ENCODE measurements at regions not wholly inside any gene's neighbourhood (a gene's known extent, or its start where the extent isn't known, plus 50 kb on each side); places are given as distances from the start of the nearest gene placed in this dataset.

DNA sequence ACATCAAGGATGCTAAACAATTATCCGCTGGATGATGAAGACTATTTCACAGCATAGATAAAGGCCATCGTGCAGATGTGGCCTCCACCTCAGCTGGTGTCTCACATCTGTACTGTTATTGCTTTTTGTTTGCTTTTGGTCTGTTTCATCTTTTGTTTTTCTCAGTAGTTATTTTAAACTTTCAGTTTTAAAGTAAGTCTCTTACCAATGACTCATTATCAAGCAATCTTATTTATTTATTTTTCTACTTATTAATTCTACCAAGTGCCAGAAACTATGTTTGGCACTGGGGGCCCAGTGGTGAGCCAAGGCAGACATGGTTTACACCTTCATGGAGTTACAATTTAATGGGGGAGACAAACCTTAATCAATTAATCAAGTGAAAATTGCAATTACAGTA, 250.9 kb upstream of the TMEM72 start:
- no peak overlapping the region for H4K12ac ChIP-seq (ENCODE audit: low read depth, low read length)
- H3K4me1 ChIP-seq (ENCODE audit: control insufficient read depth in 1 of 2, insufficient read depth in 2 of 2, low read length in 2 of 2): peaks cover 0 to 3% of the 10 kb centered on the region in 2 experiments
- H2AFZ ChIP-seq (ENCODE audit: insufficient read depth, low read length, poor library complexity): no peak overlapping the region
- no peak overlapping the region for H3K4me2 ChIP-seq (ENCODE audit: low read length)
- H3K23ac ChIP-seq (ENCODE audit: low read length): no peak overlapping the region
- no peak overlapping the region for H3K9ac ChIP-seq (ENCODE audit: low read length)
- H4K91ac ChIP-seq (ENCODE audit: low read depth, low read length): no peak overlapping the region
- no peak overlapping the region for H3K4me3 ChIP-seq (ENCODE audit: low read depth, low read length)
- H2BK12ac ChIP-seq (ENCODE audit: low read length): no peak overlapping the region
- WGBS (ENCODE audit: extremely low coverage, insufficient coverage, insufficient read length): no CpG with 5 or more reads among the region's 2 CpGs
- no peak for DNase-seq
- no peaks in the 10 kb centered on the region for H3K36me3 ChIP-seq (ENCODE audit: control insufficient read depth in 1 of 2, insufficient read depth in 2 of 2, low read length in 2 of 2)
- H3K14ac ChIP-seq (ENCODE audit: low read length): no peak overlapping the region
- no peak overlapping the region for H3K4ac ChIP-seq (ENCODE audit: low read depth, low read length)
- no peak overlapping the region for H3K27ac ChIP-seq (ENCODE audit: low read depth, low read length)
- no peaks in the 10 kb centered on the region for H3K27me3 ChIP-seq (ENCODE audit: insufficient read depth, low read length)
- H4K8ac ChIP-seq (ENCODE audit: low read depth, low read length): no peak overlapping the region
- no peaks in the 10 kb centered on the region for H3K79me1 ChIP-seq (ENCODE audit: low read length)
- H3K79me2 ChIP-seq (ENCODE audit: control insufficient read depth, insufficient read depth, low read length, poor library complexity): no peaks in the 10 kb centered on the region
- no peak overlapping the region for H2AK5ac ChIP-seq (ENCODE audit: low read length)
- H2BK5ac ChIP-seq (ENCODE audit: low read depth, low read length, poor library complexity): no peak overlapping the region
- no peaks in the 10 kb centered on the region for H3K9me3 ChIP-seq (ENCODE audit: insufficient read depth, low read depth, low read length)
- H2BK120ac ChIP-seq (ENCODE audit: insufficient read depth, low read length, poor library complexity): no peak overlapping the region
- H3K18ac ChIP-seq (ENCODE audit: low read length): no peak overlapping the region

- Histone ChIP-seq H2BK12ac (ENCODE audit: low read length) (no peak overlapping the region), H3K4me2 (ENCODE audit: low read length) (no peak overlapping the region), H2BK120ac (ENCODE audit: insufficient read depth, low read length, poor library complexity) (no peak overlapping the region), H3K79me2 (ENCODE audit: control insufficient read depth, insufficient read depth, low read length, poor library complexity) (no peaks in the 10 kb centered on the region), H3K4ac (ENCODE audit: low read depth, low read length) (no peak overlapping the region), H3K79me1 (ENCODE audit: low read length) (no peaks in the 10 kb centered on the region), H3K18ac (ENCODE audit: low read length) (no peak overlapping the region), H3K27me3 (ENCODE audit: insufficient read depth, low read length) (no peaks in the 10 kb centered on the region), H3K27ac (ENCODE audit: low read depth, low read length) (no peak overlapping the region), H3K4me1 (ENCODE audit: control insufficient read depth in 1 of 2, insufficient read depth in 2 of 2, low read length in 2 of 2) (peaks cover 0 to 3% of the 10 kb centered on the region in 2 experiments), H3K9me3 (ENCODE audit: insufficient read depth, low read depth, low read length) (no peaks in the 10 kb centered on the region), H4K91ac (ENCODE audit: low read depth, low read length) (no peak overlapping the region), H2AK5ac (ENCODE audit: low read length) (no peak overlapping the region), H2BK5ac (ENCODE audit: low read depth, low read length, poor library complexity) (no peak overlapping the region), H3K23ac (ENCODE audit: low read length) (no peak overlapping the region), H4K12ac (ENCODE audit: low read depth, low read length) (no peak overlapping the region), H3K4me3 (ENCODE audit: low read depth, low read length) (no peak overlapping the region), H3K9ac (ENCODE audit: low read length) (no peak overlapping the region), H3K14ac (ENCODE audit: low read length) (no peak overlapping the region), H4K8ac (ENCODE audit: low read depth, low read length) (no peak overlapping the region), H3K36me3 (ENCODE audit: control insufficient read depth in 1 of 2, insufficient read depth in 2 of 2, low read length in 2 of 2) (no peaks in the 10 kb centered on the region), H2AFZ (ENCODE audit: insufficient read depth, low read length, poor library complexity) (no peak overlapping the region)
- 100% methylated on average over 1 of the region's 6 CpGs for WGBS (ENCODE audit: extremely low coverage, insufficient coverage, insufficient read length)
- no peak for DNase-seq
These were observed 249.1 kb upstream of the TMEM72 start for GRCh38 chr10:44662051-44662450.

- H3K79me1 ChIP-seq (ENCODE audit: low read length): peaks cover 1% of the 10 kb centered on the region
- H2BK5ac ChIP-seq (ENCODE audit: low read depth, low read length, poor library complexity): no peak overlapping the region
- no peak overlapping the region for H2AK5ac ChIP-seq (ENCODE audit: low read length)
- no peak overlapping the region for H4K8ac ChIP-seq (ENCODE audit: low read depth, low read length)
- H3K4me2 ChIP-seq (ENCODE audit: low read length): no peak overlapping the region
- H3K4ac ChIP-seq (ENCODE audit: low read depth, low read length): no peak overlapping the region
- no peaks in the 10 kb centered on the region for H3K27me3 ChIP-seq (ENCODE audit: insufficient read depth, low read length)
- no peak overlapping the region for H3K9ac ChIP-seq (ENCODE audit: low read length)
- no peak overlapping the region for H3K4me3 ChIP-seq (ENCODE audit: low read depth, low read length)
- no peak for DNase-seq
- H2BK12ac ChIP-seq (ENCODE audit: low read length): no peak overlapping the region
- H3K79me2 ChIP-seq (ENCODE audit: control insufficient read depth, insufficient read depth, low read length, poor library complexity): no peaks in the 10 kb centered on the region
- no peak overlapping the region for H4K91ac ChIP-seq (ENCODE audit: low read depth, low read length)
- peaks cover 9% of the 10 kb centered on the region in 2 experiments for H3K4me1 ChIP-seq (ENCODE audit: control insufficient read depth in 1 of 2, insufficient read depth in 2 of 2, low read length in 2 of 2)
- no peaks in the 10 kb centered on the region for H3K36me3 ChIP-seq (ENCODE audit: control insufficient read depth in 1 of 2, insufficient read depth in 2 of 2, low read length in 2 of 2)
- H2AFZ ChIP-seq (ENCODE audit: insufficient read depth, low read length, poor library complexity): no peak overlapping the region
- H3K23ac ChIP-seq (ENCODE audit: low read length): no peak overlapping the region
- H4K12ac ChIP-seq (ENCODE audit: low read depth, low read length): no peak overlapping the region
- no peak overlapping the region for H2BK120ac ChIP-seq (ENCODE audit: insufficient read depth, low read length, poor library complexity)
- peaks cover 3% of the 10 kb centered on the region for H3K9me3 ChIP-seq (ENCODE audit: insufficient read depth, low read depth, low read length)
- no peak overlapping the region for H3K27ac ChIP-seq (ENCODE audit: low read depth, low read length)
- no peak overlapping the region for H3K18ac ChIP-seq (ENCODE audit: low read length)
- H3K14ac ChIP-seq (ENCODE audit: low read length): no peak overlapping the region
These were observed 242.8 kb upstream of the TMEM72 start for GRCh38 chr10:44668336-44668735.

GRCh38 chr10:44671319-44671718, 239.8 kb upstream of the TMEM72 start:
- H4K8ac ChIP-seq (ENCODE audit: low read depth, low read length): no peak overlapping the region
- H3K79me1 ChIP-seq (ENCODE audit: low read length): peaks cover 1% of the 10 kb centered on the region
- no peak overlapping the region for H2BK5ac ChIP-seq (ENCODE audit: low read depth, low read length, poor library complexity)
- H4K12ac ChIP-seq (ENCODE audit: low read depth, low read length): no peak overlapping the region
- H4K91ac ChIP-seq (ENCODE audit: low read depth, low read length): no peak overlapping the region
- H3K27me3 ChIP-seq (ENCODE audit: insufficient read depth, low read length): no peaks in the 10 kb centered on the region
- no peak overlapping the region for H2BK12ac ChIP-seq (ENCODE audit: low read length)
- no peak overlapping the region for H2AK5ac ChIP-seq (ENCODE audit: low read length)
- H3K4me2 ChIP-seq (ENCODE audit: low read length): no peak overlapping the region
- H3K4me3 ChIP-seq (ENCODE audit: low read depth, low read length): no peak overlapping the region
- H3K4me1 ChIP-seq (ENCODE audit: control insufficient read depth in 1 of 2, insufficient read depth in 2 of 2, low read length in 2 of 2): peaks cover 9% of the 10 kb centered on the region in 2 experiments
- H2AFZ ChIP-seq (ENCODE audit: insufficient read depth, low read length, poor library complexity): no peak overlapping the region
- H3K14ac ChIP-seq (ENCODE audit: low read length): no peak overlapping the region
- H3K79me2 ChIP-seq (ENCODE audit: control insufficient read depth, insufficient read depth, low read length, poor library complexity): no peaks in the 10 kb centered on the region
- H3K9me3 ChIP-seq (ENCODE audit: insufficient read depth, low read depth, low read length): peaks cover 3% of the 10 kb centered on the region
- H3K27ac ChIP-seq (ENCODE audit: low read depth, low read length): no peak overlapping the region
- H3K18ac ChIP-seq (ENCODE audit: low read length): no peak overlapping the region
- H3K4ac ChIP-seq (ENCODE audit: low read depth, low read length): no peak overlapping the region
- DNase-seq: no peak
- H3K23ac ChIP-seq (ENCODE audit: low read length): no peak overlapping the region
- H3K9ac ChIP-seq (ENCODE audit: low read length): no peak overlapping the region
- no peak overlapping the region for H2BK120ac ChIP-seq (ENCODE audit: insufficient read depth, low read length, poor library complexity)
- no peaks in the 10 kb centered on the region for H3K36me3 ChIP-seq (ENCODE audit: control insufficient read depth in 1 of 2, insufficient read depth in 2 of 2, low read length in 2 of 2)

Data from trophoblast cell (in vitro differentiated cells and primary cell).